ENCODE measurements at regions not wholly inside any gene's neighbourhood (a gene's known extent, or its start where the extent isn't known, plus 50 kb on each side); places are given as distances from the start of the nearest gene placed in this dataset.

DNA sequence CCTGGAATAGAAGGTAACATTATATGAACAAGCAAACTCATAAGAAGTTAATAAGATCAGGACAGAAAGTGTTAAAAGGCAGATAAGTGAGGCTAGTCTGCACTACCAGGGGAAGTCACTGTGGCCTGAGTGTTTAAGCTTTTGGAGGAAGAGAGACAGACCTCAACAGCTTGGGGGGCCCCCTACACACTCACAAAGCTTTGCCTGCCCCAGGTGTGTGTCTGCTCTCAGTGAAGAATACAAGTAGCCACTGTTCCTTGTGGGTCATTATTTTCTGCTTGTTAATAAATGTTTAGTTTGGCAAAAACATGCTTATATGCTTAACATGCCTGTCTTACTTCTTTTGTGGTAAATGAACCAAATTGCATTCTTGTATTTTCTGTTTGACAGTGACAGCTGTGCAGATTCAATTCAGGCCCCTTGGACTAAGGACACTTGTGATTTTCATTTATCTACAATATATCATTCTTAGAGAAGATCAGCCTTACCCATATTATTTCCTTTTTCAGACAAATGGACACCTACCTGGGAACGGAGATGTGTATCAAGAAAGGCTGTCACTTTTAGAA is 50.7 kb upstream of the C12orf71 start:
- TF ChIP-seq, protein P1, sequence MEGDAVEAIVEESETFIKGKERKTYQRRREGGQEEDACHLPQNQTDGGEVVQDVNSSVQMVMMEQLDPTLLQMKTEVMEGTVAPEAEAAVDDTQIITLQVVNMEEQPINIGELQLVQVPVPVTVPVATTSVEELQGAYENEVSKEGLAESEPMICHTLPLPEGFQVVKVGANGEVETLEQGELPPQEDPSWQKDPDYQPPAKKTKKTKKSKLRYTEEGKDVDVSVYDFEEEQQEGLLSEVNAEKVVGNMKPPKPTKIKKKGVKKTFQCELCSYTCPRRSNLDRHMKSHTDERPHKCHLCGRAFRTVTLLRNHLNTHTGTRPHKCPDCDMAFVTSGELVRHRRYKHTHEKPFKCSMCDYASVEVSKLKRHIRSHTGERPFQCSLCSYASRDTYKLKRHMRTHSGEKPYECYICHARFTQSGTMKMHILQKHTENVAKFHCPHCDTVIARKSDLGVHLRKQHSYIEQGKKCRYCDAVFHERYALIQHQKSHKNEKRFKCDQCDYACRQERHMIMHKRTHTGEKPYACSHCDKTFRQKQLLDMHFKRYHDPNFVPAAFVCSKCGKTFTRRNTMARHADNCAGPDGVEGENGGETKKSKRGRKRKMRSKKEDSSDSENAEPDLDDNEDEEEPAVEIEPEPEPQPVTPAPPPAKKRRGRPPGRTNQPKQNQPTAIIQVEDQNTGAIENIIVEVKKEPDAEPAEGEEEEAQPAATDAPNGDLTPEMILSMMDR (conservative IDR thresholded peaks at IDR 0.05 in 1 of 2, IDR thresholded peaks at IDR 0.05 in 1 of 2; ENCODE audit: extremely low read depth in 1 of 2, insufficient read depth in 1 of 2, low read depth in 1 of 2, low read length in 2 of 2), result no peak
- TF ChIP-seq EZH2 (IDR thresholded peaks at IDR 0.05; ENCODE audit: borderline replicate concordance, low read length), result no peak

Data from mammary epithelial cell (primary cell).